Thoracic aorta (tissue), 2 donors: ENCODE measurements at regions not wholly inside any gene's neighbourhood (a gene's known extent, or its start where the extent isn't known, plus 50 kb on each side); places are given as distances from the start of the nearest gene placed in this dataset.

Source experiments
- ATAC-seq: fragments of 150-250 bp; one replicate; pipeline ENCODE4 v1.8.0; 2017; ENCODE audit warnings: low read depth; ENCODE audit not compliant: insufficient number of reproducible peaks, low FRiP score
- DNase-seq: peaks from one replicate; pipeline ENCODE4 v3.0.0-alpha.2; 2020; ENCODE audit warnings: low spot score
- H3K27ac ChIP-seq, 2 donors: fragments of 200-600 bp; sonication (generic); 1 replicate in 1 of 2; 2 replicates in 1 of 2; pipeline ENCODE4 v1.5.1; 2016; ENCODE audit warnings: mild to moderate bottlenecking in 2 of 2, moderate library complexity in 2 of 2
- H3K27me3 ChIP-seq: fragments of 200-600 bp; sonication (generic); replicated peaks from 2 replicates; pipeline ENCODE4 v1.6.0; 2016; ENCODE audit warnings: mild to moderate bottlenecking; ENCODE audit not compliant: insufficient read depth
- H3K36me3 ChIP-seq: fragments of 200-600 bp; sonication (generic); one replicate; pipeline ENCODE4 v1.5.1; 2016
- H3K4me1 ChIP-seq, 2 donors: fragments of 200-600 bp; sonication (generic); 1 replicate in 1 of 2; 2 replicates in 1 of 2; pipeline versions ENCODE4 v1.5.1 to v1.6.0; 2016; ENCODE audit warnings: low read depth in 2 of 2, mild to moderate bottlenecking in 1 of 2; ENCODE audit not compliant: control insufficient read depth in 1 of 2
- H3K4me3 ChIP-seq: fragments of 200-600 bp; sonication (generic); 2 replicates; pipeline ENCODE4 v1.5.1; 2016; ENCODE audit warnings: mild to moderate bottlenecking
- H3K9me3 ChIP-seq: fragments of 200-600 bp; sonication (generic); 2 replicates; pipeline ENCODE4 v1.5.1; 2016
- CTCF ChIP-seq: fragments of 200-600 bp; sonication (generic); IDR thresholded peaks from one replicate; pipeline ENCODE4 v1.5.1; 2019; ENCODE audit warnings: antibody characterized with exemption

- peaks cover 0 to 12% of the 10 kb centered on the region in 2 donors for H3K4me1 ChIP-seq
- no peaks in the 10 kb centered on the region for H3K9me3 ChIP-seq
- no peak overlapping the region for H3K27ac ChIP-seq
- no peaks in the 10 kb centered on the region for H3K36me3 ChIP-seq
- no peaks in the 10 kb centered on the region for H3K27me3 ChIP-seq
- ATAC-seq (no peak), DNase-seq (no peak)
- no peak for TF ChIP-seq CTCF
- no peak overlapping the region for H3K4me3 ChIP-seq
Measured at GRCh38 chr5:168179192-168179593, 112.3 kb upstream of the WWC1 start.

- Histone ChIP-seq H3K27ac (no peak overlapping the region), H3K27me3 (no peaks in the 10 kb centered on the region), H3K9me3 (no peaks in the 10 kb centered on the region), H3K4me1 (peaks cover 0 to 11% of the 10 kb centered on the region in 2 donors), H3K36me3 (no peaks in the 10 kb centered on the region), H3K4me3 (no peak overlapping the region)
- no peak for ATAC-seq
- no peak for TF ChIP-seq CTCF
- no peak for DNase-seq
Measured at GRCh38 chr5:168182269-168182668, 109.2 kb upstream of the WWC1 start.

GRCh38 chr5:168184103-168184502, 107.3 kb upstream of the WWC1 start:
- ATAC-seq: no peak

GRCh38 chr5:168186289-168187074, 105.0 kb upstream of the WWC1 start:
- no peaks in the 10 kb centered on the region for H3K4me1 ChIP-seq
- DNase-seq: no peak
- no peaks in the 10 kb centered on the region for H3K27me3 ChIP-seq
- no peak for TF ChIP-seq CTCF
- no peaks in the 10 kb centered on the region for H3K36me3 ChIP-seq
- no peak overlapping the region for H3K27ac ChIP-seq
- ATAC-seq: no peak
- H3K4me3 ChIP-seq: no peak overlapping the region
- no peaks in the 10 kb centered on the region for H3K9me3 ChIP-seq

More at GRCh38 chr5:168184103-168184502, 107.3 kb upstream of the WWC1 start:
- Histone ChIP-seq H3K36me3 (no peaks in the 10 kb centered on the region), H3K9me3 (no peaks in the 10 kb centered on the region), H3K27ac (no peak overlapping the region), H3K4me3 (no peak overlapping the region), H3K27me3 (no peaks in the 10 kb centered on the region), H3K4me1 (no peaks in the 10 kb centered on the region)
- no peak for DNase-seq
- no peak for TF ChIP-seq CTCF

- no peaks in the 10 kb centered on the region for H3K27me3 ChIP-seq
- H3K9me3 ChIP-seq: no peaks in the 10 kb centered on the region
- DNase-seq (no peak), ATAC-seq (no peak)
- no peak for TF ChIP-seq CTCF
- no peak overlapping the region for H3K4me3 ChIP-seq
- H3K36me3 ChIP-seq: no peaks in the 10 kb centered on the region
- H3K27ac ChIP-seq: no peak overlapping the region
- no peaks in the 10 kb centered on the region for H3K4me1 ChIP-seq
Measured at GRCh38 chr5:168187614-168188013, 103.8 kb upstream of the WWC1 start.
